ENCODE measurements at regions not wholly inside any gene's neighbourhood (a gene's known extent, or its start where the extent isn't known, plus 50 kb on each side); places are given as distances from the start of the nearest gene placed in this dataset.

- no peaks in the 10 kb centered on the region for H3K9me3 ChIP-seq (ENCODE audit: low read length)
- no peak overlapping the region for H2AFZ ChIP-seq (ENCODE audit: low read depth, low read length)
- no peaks in the 10 kb centered on the region for H3K36me3 ChIP-seq (ENCODE audit: insufficient read depth, low read length)
- no peak overlapping the region for H3K4me3 ChIP-seq (ENCODE audit: low read length)
- no peaks in the 10 kb centered on the region for H3K4me1 ChIP-seq (ENCODE audit: insufficient read depth, low read length)
- no peaks in the 10 kb centered on the region for H3K27me3 ChIP-seq (ENCODE audit: insufficient read depth, low read length)
Observed at GRCh38 chr4:128715616-128716015, 93.9 kb upstream of the JADE1 start.

- H3K4me1 ChIP-seq (ENCODE audit: insufficient read depth, low read length) = no peaks in the 10 kb centered on the region
- H3K36me3 ChIP-seq (ENCODE audit: insufficient read depth, low read length) = no peaks in the 10 kb centered on the region
- no peak overlapping the region for H2AFZ ChIP-seq (ENCODE audit: low read depth, low read length)
- no peak overlapping the region for H3K4me3 ChIP-seq (ENCODE audit: low read length)
- no peaks in the 10 kb centered on the region for H3K9me3 ChIP-seq (ENCODE audit: low read length)
- H3K27me3 ChIP-seq (ENCODE audit: insufficient read depth, low read length) = no peaks in the 10 kb centered on the region
Observed at GRCh38 chr4:128711361-128711760, 98.1 kb upstream of the JADE1 start.

- Histone ChIP-seq H3K36me3 (ENCODE audit: insufficient read depth, low read length) (no peaks in the 10 kb centered on the region), H3K9me3 (ENCODE audit: low read length) (no peaks in the 10 kb centered on the region), H3K27me3 (ENCODE audit: insufficient read depth, low read length) (no peaks in the 10 kb centered on the region), H3K4me3 (ENCODE audit: low read length) (no peak overlapping the region), H2AFZ (ENCODE audit: low read depth, low read length) (no peak overlapping the region), H3K4me1 (ENCODE audit: insufficient read depth, low read length) (no peaks in the 10 kb centered on the region)
Observed at GRCh38 chr4:128709268-128709667, 100.2 kb upstream of the JADE1 start.

GRCh38 chr4:128707864-128708263, 101.6 kb upstream of the JADE1 start:
- Histone ChIP-seq H3K4me1 (ENCODE audit: insufficient read depth, low read length) (no peaks in the 10 kb centered on the region), H3K27me3 (ENCODE audit: insufficient read depth, low read length) (no peaks in the 10 kb centered on the region), H2AFZ (ENCODE audit: low read depth, low read length) (no peak overlapping the region), H3K9me3 (ENCODE audit: low read length) (no peaks in the 10 kb centered on the region), H3K4me3 (ENCODE audit: low read length) (no peak overlapping the region), H3K36me3 (ENCODE audit: insufficient read depth, low read length) (no peaks in the 10 kb centered on the region)

- Histone ChIP-seq H3K27me3 (ENCODE audit: insufficient read depth, low read length) (no peaks in the 10 kb centered on the region), H3K4me1 (ENCODE audit: insufficient read depth, low read length) (no peaks in the 10 kb centered on the region), H3K4me3 (ENCODE audit: low read length) (no peak overlapping the region), H3K36me3 (ENCODE audit: insufficient read depth, low read length) (no peaks in the 10 kb centered on the region), H2AFZ (ENCODE audit: low read depth, low read length) (no peak overlapping the region), H3K9me3 (ENCODE audit: low read length) (no peaks in the 10 kb centered on the region)
Observed at GRCh38 chr4:128703948-128704347, 105.6 kb upstream of the JADE1 start.

- Histone ChIP-seq H3K4me1 (ENCODE audit: insufficient read depth, low read length) (no peaks in the 10 kb centered on the region), H3K4me3 (ENCODE audit: low read length) (no peak overlapping the region), H3K9me3 (ENCODE audit: low read length) (no peaks in the 10 kb centered on the region), H3K36me3 (ENCODE audit: insufficient read depth, low read length) (no peaks in the 10 kb centered on the region), H2AFZ (ENCODE audit: low read depth, low read length) (no peak overlapping the region), H3K27me3 (ENCODE audit: insufficient read depth, low read length) (no peaks in the 10 kb centered on the region)
Observed at GRCh38 chr4:128700659-128701350, 108.7 kb upstream of the JADE1 start.

- Histone ChIP-seq H3K27me3 (ENCODE audit: insufficient read depth, low read length) (no peaks in the 10 kb centered on the region), H3K9me3 (ENCODE audit: low read length) (no peaks in the 10 kb centered on the region), H2AFZ (ENCODE audit: low read depth, low read length) (no peak overlapping the region), H3K4me3 (ENCODE audit: low read length) (no peak overlapping the region), H3K4me1 (ENCODE audit: insufficient read depth, low read length) (no peaks in the 10 kb centered on the region), H3K36me3 (ENCODE audit: insufficient read depth, low read length) (no peaks in the 10 kb centered on the region)
Observed at GRCh38 chr4:128698386-128698785, 111.1 kb upstream of the JADE1 start.

GRCh38 chr4:128697323-128697722, 112.2 kb upstream of the JADE1 start:
- H3K27me3 ChIP-seq (ENCODE audit: insufficient read depth, low read length) = no peaks in the 10 kb centered on the region
- no peaks in the 10 kb centered on the region for H3K9me3 ChIP-seq (ENCODE audit: low read length)
- H3K4me3 ChIP-seq (ENCODE audit: low read length) = no peak overlapping the region
- no peaks in the 10 kb centered on the region for H3K4me1 ChIP-seq (ENCODE audit: insufficient read depth, low read length)
- no peaks in the 10 kb centered on the region for H3K36me3 ChIP-seq (ENCODE audit: insufficient read depth, low read length)
- no peak overlapping the region for H2AFZ ChIP-seq (ENCODE audit: low read depth, low read length)

- H3K4me1 ChIP-seq (ENCODE audit: insufficient read depth, low read length) = peaks cover 20% of the 10 kb centered on the region
- H3K36me3 ChIP-seq (ENCODE audit: insufficient read depth, low read length) = no peaks in the 10 kb centered on the region
- H2AFZ ChIP-seq (ENCODE audit: low read depth, low read length) = no peak overlapping the region
- no peak overlapping the region for H3K4me3 ChIP-seq (ENCODE audit: low read length)
- no peaks in the 10 kb centered on the region for H3K27me3 ChIP-seq (ENCODE audit: insufficient read depth, low read length)
- H3K9me3 ChIP-seq (ENCODE audit: low read length) = peaks cover 6% of the 10 kb centered on the region
Observed at GRCh38 chr4:128690011-128690410, 119.5 kb upstream of the JADE1 start.

GRCh38 chr4:128688846-128689437, 120.6 kb upstream of the JADE1 start:
- Histone ChIP-seq H3K27me3 (ENCODE audit: insufficient read depth, low read length) (no peaks in the 10 kb centered on the region), H3K4me1 (ENCODE audit: insufficient read depth, low read length) (peaks cover 20% of the 10 kb centered on the region), H3K9me3 (ENCODE audit: low read length) (peaks cover 6% of the 10 kb centered on the region)

GRCh38 chr4:128688033-128688721, 121.3 kb upstream of the JADE1 start:
- Histone ChIP-seq H2AFZ (ENCODE audit: low read depth, low read length) (no peak overlapping the region), H3K4me1 (ENCODE audit: insufficient read depth, low read length) (peaks cover 23% of the 10 kb centered on the region), H3K4me3 (ENCODE audit: low read length) (no peak overlapping the region), H3K9me3 (ENCODE audit: low read length) (peaks cover 6% of the 10 kb centered on the region), H3K36me3 (ENCODE audit: insufficient read depth, low read length) (no peaks in the 10 kb centered on the region), H3K27me3 (ENCODE audit: insufficient read depth, low read length) (no peaks in the 10 kb centered on the region)

More at GRCh38 chr4:128688846-128689437, 120.6 kb upstream of the JADE1 start:
- H2AFZ ChIP-seq (ENCODE audit: low read depth, low read length) = no peak overlapping the region
- no peaks in the 10 kb centered on the region for H3K36me3 ChIP-seq (ENCODE audit: insufficient read depth, low read length)
- H3K4me3 ChIP-seq (ENCODE audit: low read length) = no peak overlapping the region

- no peaks in the 10 kb centered on the region for H3K27me3 ChIP-seq (ENCODE audit: insufficient read depth, low read length)
- no peak overlapping the region for H2AFZ ChIP-seq (ENCODE audit: low read depth, low read length)
- H3K36me3 ChIP-seq (ENCODE audit: insufficient read depth, low read length) = no peaks in the 10 kb centered on the region
- H3K4me1 ChIP-seq (ENCODE audit: insufficient read depth, low read length) = peaks cover 35% of the 10 kb centered on the region
- H3K9me3 ChIP-seq (ENCODE audit: low read length) = peaks cover 6% of the 10 kb centered on the region
- H3K4me3 ChIP-seq (ENCODE audit: low read length) = no peak overlapping the region
Observed at GRCh38 chr4:128686810-128687209, 122.7 kb upstream of the JADE1 start.

- peaks cover 35% of the 10 kb centered on the region for H3K4me1 ChIP-seq (ENCODE audit: insufficient read depth, low read length)
- no peaks in the 10 kb centered on the region for H3K36me3 ChIP-seq (ENCODE audit: insufficient read depth, low read length)
- H3K9me3 ChIP-seq (ENCODE audit: low read length) = peaks cover 6% of the 10 kb centered on the region
- no peak overlapping the region for H3K4me3 ChIP-seq (ENCODE audit: low read length)
- H3K27me3 ChIP-seq (ENCODE audit: insufficient read depth, low read length) = no peaks in the 10 kb centered on the region
- no peak overlapping the region for H2AFZ ChIP-seq (ENCODE audit: low read depth, low read length)
Observed at GRCh38 chr4:128686032-128686465, 123.5 kb upstream of the JADE1 start.

Measured in neuron (in vitro differentiated cells).